ENCODE measurements at regions not wholly inside any gene's neighbourhood (a gene's known extent, or its start where the extent isn't known, plus 50 kb on each side); places are given as distances from the start of the nearest gene placed in this dataset.

DNA sequence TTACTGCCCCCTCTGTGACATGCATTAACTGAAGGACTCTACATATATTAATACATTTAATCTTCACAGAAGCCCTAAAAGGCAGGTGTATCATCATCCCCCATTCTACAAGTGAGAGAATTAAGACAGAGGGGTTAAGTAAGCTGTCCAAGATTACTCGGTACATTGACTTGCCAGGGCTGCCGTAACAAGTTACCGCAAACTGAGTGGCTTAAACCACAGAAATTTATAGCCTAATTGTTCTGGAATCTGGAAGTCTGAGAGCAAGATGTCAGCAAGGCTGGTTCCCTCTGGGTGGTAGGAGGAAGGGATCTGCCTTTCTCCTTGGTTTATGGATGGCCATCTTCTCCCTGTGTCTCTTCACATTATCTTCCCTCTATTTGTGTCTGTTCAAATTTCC is 605.5 kb downstream of the EPHA4 start:
- ChIA-PET CTCF (no interaction called here), POLR2A (no interaction called here)
- H3K4me3 Mint-ChIP-seq = no peak overlapping the region

DNA sequence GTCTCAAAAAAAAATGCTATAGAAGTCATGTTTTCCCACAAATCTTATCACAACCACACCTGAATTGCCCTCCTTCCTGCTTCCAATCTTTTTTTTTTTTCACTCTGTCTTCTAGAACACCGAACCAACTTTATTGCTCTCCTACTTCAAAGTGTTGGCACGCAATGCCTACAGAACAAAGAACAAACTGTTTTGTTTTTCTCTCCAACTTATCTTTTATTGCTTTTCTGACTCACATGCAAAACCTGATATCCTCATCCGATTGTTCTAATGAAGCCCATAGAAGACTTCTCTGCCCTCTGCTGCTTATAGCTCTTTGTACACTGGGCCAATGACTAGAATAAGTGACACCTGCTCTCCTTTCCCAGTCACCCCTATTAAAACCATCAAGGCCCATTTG is 602.8 kb downstream of the EPHA4 start:
- Mint-ChIP-seq H3K27me3 (no peaks in the 10 kb centered on the region), H3K9me3 (no peaks in the 10 kb centered on the region), H3K36me3 (ENCODE audit: low read depth) (no peaks in the 10 kb centered on the region), H3K4me1 (no peaks in the 10 kb centered on the region), H3K27ac (no peak overlapping the region), H3K4me3 (no peak overlapping the region)
- POLR2A ChIA-PET = no interaction called here
- intact Hi-C loops (cut with micrococcal nuclease) = no loop called here
- no peak for ATAC-seq (ENCODE audit: low read depth)
- DNase-seq = no peak
- CTCF ChIA-PET = no interaction called here
- TF ChIP-seq CTCF (IDR thresholded peaks at IDR 0.05) = no peak

More for the DNA sequence above, 605.5 kb downstream of the EPHA4 start:
- ATAC-seq (ENCODE audit: low read depth) (no peak), DNase-seq (no peak)
- Mint-ChIP-seq H3K9me3 (no peaks in the 10 kb centered on the region), H3K4me1 (no peaks in the 10 kb centered on the region), H3K36me3 (ENCODE audit: low read depth) (no peaks in the 10 kb centered on the region), H3K27me3 (no peaks in the 10 kb centered on the region), H3K27ac (no peak overlapping the region)
- intact Hi-C loops (cut with micrococcal nuclease) = no loop called here
- TF ChIP-seq CTCF (IDR thresholded peaks at IDR 0.05) = no peak

- intact Hi-C loops (cut with micrococcal nuclease) = no loop called here
- H3K27me3 Mint-ChIP-seq = peaks cover 38% of the 10 kb centered on the region
- no peak overlapping the region for H3K27ac Mint-ChIP-seq
- peaks cover 5% of the 10 kb centered on the region for H3K9me3 Mint-ChIP-seq
- no peak overlapping the region for H3K4me3 Mint-ChIP-seq
- no peaks in the 10 kb centered on the region for H3K36me3 Mint-ChIP-seq (ENCODE audit: low read depth)
- no peaks in the 10 kb centered on the region for H3K4me1 Mint-ChIP-seq
- TF ChIP-seq CTCF (IDR thresholded peaks at IDR 0.05) = no peak
- POLR2A ChIA-PET = no interaction called here
- ATAC-seq (ENCODE audit: low read depth) = no peak
- CTCF ChIA-PET = no interaction called here
- no peak for DNase-seq
Observed at GRCh38 chr2:220980966-220981675, 591.0 kb downstream of the EPHA4 start.

DNA sequence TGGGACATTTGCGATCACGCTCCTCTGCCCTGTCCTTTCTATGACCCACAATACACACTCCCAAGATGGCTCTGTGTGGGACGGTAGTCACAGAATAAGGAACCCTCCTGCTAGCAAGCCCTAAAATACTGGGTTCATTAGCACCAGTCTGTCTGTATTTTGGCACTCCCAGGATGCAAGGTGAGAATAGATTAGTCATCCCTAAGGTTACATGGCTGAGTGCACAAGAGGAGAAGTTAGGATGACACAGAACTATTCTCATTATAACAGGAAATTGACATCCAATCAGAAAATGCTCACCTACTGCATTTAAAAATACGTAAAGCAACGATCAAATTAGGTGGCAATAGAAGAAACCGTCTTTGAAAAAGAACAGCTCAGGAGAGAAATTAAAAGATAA is 590.2 kb downstream of the EPHA4 start:
- CTCF ChIA-PET = no interaction called here
- Mint-ChIP-seq H3K4me1 (no peaks in the 10 kb centered on the region), H3K36me3 (ENCODE audit: low read depth) (no peaks in the 10 kb centered on the region), H3K27me3 (peaks cover 42% of the 10 kb centered on the region), H3K4me3 (no peak overlapping the region), H3K9me3 (peaks cover 5% of the 10 kb centered on the region), H3K27ac (no peak overlapping the region)
- no peak for TF ChIP-seq CTCF (IDR thresholded peaks at IDR 0.05)
- no peak for ATAC-seq (ENCODE audit: low read depth)
- POLR2A ChIA-PET = no interaction called here
- intact Hi-C loops (cut with micrococcal nuclease) = no loop called here
- no peak for DNase-seq

DNA sequence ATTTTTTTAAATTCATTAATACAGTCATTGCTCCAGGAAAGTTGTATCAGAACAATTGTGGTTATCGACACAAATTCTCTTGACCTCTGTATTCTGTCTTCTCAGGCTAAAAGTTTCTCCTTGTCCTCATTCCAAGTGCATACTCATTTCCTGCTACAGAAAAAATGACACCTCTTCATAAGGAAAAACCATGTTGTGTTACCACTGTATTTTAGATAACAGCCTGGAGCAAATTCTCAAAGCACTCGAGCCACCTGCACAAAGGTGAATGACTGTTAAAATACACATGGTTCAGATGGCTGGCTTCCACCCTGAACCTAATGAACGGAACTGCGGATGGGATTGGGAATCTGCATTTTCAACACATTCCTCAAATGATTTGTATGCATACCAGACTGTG is 586.5 kb downstream of the EPHA4 start:
- DNase-seq (no peak), ATAC-seq (ENCODE audit: low read depth) (no peak)
- ChIA-PET POLR2A (no interaction called here), CTCF (no interaction called here)
- TF ChIP-seq CTCF (IDR thresholded peaks at IDR 0.05) = no peak
- no peaks in the 10 kb centered on the region for H3K4me1 Mint-ChIP-seq
- intact Hi-C loops (cut with micrococcal nuclease) = no loop called here
- H3K36me3 Mint-ChIP-seq (ENCODE audit: low read depth) = no peaks in the 10 kb centered on the region
- H3K4me3 Mint-ChIP-seq = no peak overlapping the region
- H3K27ac Mint-ChIP-seq = no peak overlapping the region
- H3K9me3 Mint-ChIP-seq = no peaks in the 10 kb centered on the region
- peaks cover 37% of the 10 kb centered on the region for H3K27me3 Mint-ChIP-seq
